Gastroesophageal sphincter (tissue), 3 donors: ENCODE measurements at regions not wholly inside any gene's neighbourhood (a gene's known extent, or its start where the extent isn't known, plus 50 kb on each side); places are given as distances from the start of the nearest gene placed in this dataset.

Experiments used
- CTCF ChIP-seq, 4 experiments: fragments of 200-600 bp in 2 of 4; fragments of 450-650 bp in 2 of 4; sonication (generic) in 1 of 4; IDR thresholded peaks; one replicate each; pipeline ENCODE4 v1.5.1; 2017 to 2019; ENCODE audit warnings: antibody characterized with exemption in 4 of 4, mild to moderate bottlenecking in 2 of 4, moderate library complexity in 2 of 4
- EP300 ChIP-seq: sonication (generic); formaldehyde crosslinking; IDR thresholded peaks from one replicate; pipeline ENCODE4 v1.6.1; 2017; ENCODE audit warnings: antibody characterized with exemption, mild to moderate bottlenecking
- POLR2A ChIP-seq, 2 donors: fragments of 450-650 bp; IDR thresholded peaks; one replicate each; pipeline ENCODE4 v1.6.1; 2017; ENCODE audit warnings: antibody characterized with exemption in 2 of 2, mild to moderate bottlenecking in 2 of 2, moderate library complexity in 1 of 2
- POLR2AphosphoS5 ChIP-seq: sonication (generic); formaldehyde crosslinking; IDR thresholded peaks from one replicate; pipeline ENCODE4 v1.6.1; 2017; ENCODE audit warnings: antibody characterized with exemption

GRCh38 chr17:68175905-68176304 is 71.9 kb upstream of the AMZ2 start:
- TF ChIP-seq POLR2A (IDR thresholded peaks at IDR 0.05), result no peak
- no peak for TF ChIP-seq POLR2AphosphoS5
- no peak for TF ChIP-seq CTCF (IDR thresholded peaks at IDR 0.05)
- TF ChIP-seq EP300, result no peak
